Loucy (cell line): ENCODE measurements at regions not wholly inside any gene's neighbourhood (a gene's known extent, or its start where the extent isn't known, plus 50 kb on each side); places are given as distances from the start of the nearest gene placed in this dataset.

Experiments used
- H2AFZ ChIP-seq: fragments of 200-600 bp; sonication (generic); 2 replicates; pipeline ENCODE4 v1.6.0; 2016; ENCODE audit warnings: antibody characterized with exemption, mild to moderate bottlenecking, low read length, moderate library complexity
- H3F3A ChIP-seq: fragments of 200-600 bp; 2 replicates; pipeline ENCODE4 v1.6.0; 2016; ENCODE audit warnings: antibody characterized with exemption, low read depth, mild to moderate bottlenecking
- H3K27me3 ChIP-seq: fragments of 200-600 bp; sonication (generic); 2 replicates; pipeline ENCODE4 v1.6.1; 2014; ENCODE audit warnings: low read length, mild to moderate bottlenecking; ENCODE audit not compliant: insufficient read depth, poor library complexity, severe bottlenecking
- H3K36me3 ChIP-seq: fragments of 200-600 bp; sonication (generic); 2 replicates; pipeline ENCODE4 v1.6.1; 2016; ENCODE audit warnings: low read length; ENCODE audit not compliant: insufficient read depth
- H3K4me1 ChIP-seq: fragments of 200-600 bp; sonication (generic); 2 replicates; pipeline ENCODE4 v1.5.1; 2014; ENCODE audit warnings: low read length, mild to moderate bottlenecking; ENCODE audit not compliant: insufficient read depth, poor library complexity, severe bottlenecking
- H3K4me2 ChIP-seq: fragments of 200-600 bp; sonication (generic); 2 replicates; pipeline ENCODE4 v1.6.0; 2014; ENCODE audit warnings: antibody characterized with exemption, low read length, low read depth, mild to moderate bottlenecking; ENCODE audit not compliant: poor library complexity, severe bottlenecking
- H3K4me3 ChIP-seq: fragments of 200-600 bp; sonication (generic); 2 replicates; pipeline ENCODE4 v1.5.1; 2014; ENCODE audit warnings: low read length, mild to moderate bottlenecking, mixed read lengths; ENCODE audit not compliant: poor library complexity, severe bottlenecking
- H3K79me2 ChIP-seq: fragments of 200-600 bp; sonication (generic); 2 replicates; pipeline ENCODE4 v1.6.1; 2014; ENCODE audit warnings: low read length; ENCODE audit not compliant: insufficient read depth
- H3K9ac ChIP-seq: fragments of 200-600 bp; sonication (generic); 2 replicates; pipeline ENCODE4 v1.6.0; 2014; ENCODE audit warnings: mild to moderate bottlenecking, low read depth, low read length, moderate library complexity; ENCODE audit not compliant: poor library complexity, severe bottlenecking
- H3K9me2 ChIP-seq: fragments of 200-600 bp; sonication (generic); replicated peaks from 2 replicates; pipeline ENCODE4 v1.6.1; 2016; ENCODE audit warnings: low read depth, low read length, mixed read lengths
- H3K9me3 ChIP-seq: fragments of 200-600 bp; sonication (generic); 2 replicates; pipeline ENCODE4 v1.6.1; 2014; ENCODE audit warnings: mild to moderate bottlenecking, antibody characterized with exemption, low read length, low read depth; ENCODE audit not compliant: insufficient read depth
- H4K20me1 ChIP-seq: fragments of 200-600 bp; sonication (generic); 2 replicates; pipeline ENCODE4 v1.6.0; 2014; ENCODE audit warnings: antibody characterized with exemption, low read length, mild to moderate bottlenecking; ENCODE audit not compliant: insufficient read depth, poor library complexity, severe bottlenecking
- CTCF ChIP-seq: fragments of 200-600 bp; sonication (generic); conservative IDR thresholded peaks from 2 replicates; pipeline ENCODE4 v1.5.1; 2014; ENCODE audit warnings: mild to moderate bottlenecking, antibody characterized with exemption, low read length
- EZH2phosphoT487 ChIP-seq: fragments of 200-600 bp; IDR thresholded peaks from 2 replicates; pipeline ENCODE4 v1.6.1; 2018; ENCODE audit warnings: antibody characterized with exemption, mild to moderate bottlenecking, moderate library complexity, borderline replicate concordance

GRCh38 chr2:18124116-18124835, 245.8 kb downstream of the KCNS3 start:
- Histone ChIP-seq H3K79me2 (no peaks in the 10 kb centered on the region), H3K9ac (no peak overlapping the region), H4K20me1 (no peaks in the 10 kb centered on the region), H2AFZ (no peak overlapping the region), H3K4me3 (no peak overlapping the region), H3K9me2 (no peaks in the 10 kb centered on the region), H3K9me3 (no peaks in the 10 kb centered on the region), H3K27me3 (no peaks in the 10 kb centered on the region), H3K4me1 (no peaks in the 10 kb centered on the region), H3F3A (no peaks in the 10 kb centered on the region), H3K4me2 (no peak overlapping the region), H3K36me3 (no peaks in the 10 kb centered on the region)
- TF ChIP-seq CTCF (no peak), EZH2phosphoT487 (no peak)

GRCh38 chr2:18123577-18123976, 245.1 kb downstream of the KCNS3 start:
- Histone ChIP-seq H3K9ac (no peak overlapping the region), H3K4me1 (no peaks in the 10 kb centered on the region), H3K36me3 (no peaks in the 10 kb centered on the region), H4K20me1 (no peaks in the 10 kb centered on the region), H3K79me2 (no peaks in the 10 kb centered on the region), H3F3A (no peaks in the 10 kb centered on the region), H3K4me2 (no peak overlapping the region), H2AFZ (no peak overlapping the region), H3K9me3 (no peaks in the 10 kb centered on the region), H3K9me2 (no peaks in the 10 kb centered on the region), H3K4me3 (no peak overlapping the region), H3K27me3 (no peaks in the 10 kb centered on the region)
- no peak for TF ChIP-seq EZH2phosphoT487
- TF ChIP-seq CTCF = no peak

GRCh38 chr2:18123211-18123570, 244.7 kb downstream of the KCNS3 start:
- H3F3A ChIP-seq = no peaks in the 10 kb centered on the region
- TF ChIP-seq CTCF (no peak), EZH2phosphoT487 (no peak)
- no peak overlapping the region for H3K4me3 ChIP-seq

More at GRCh38 chr2:18123211-18123570, 244.7 kb downstream of the KCNS3 start:
- Histone ChIP-seq H3K4me2 (no peak overlapping the region), H4K20me1 (no peaks in the 10 kb centered on the region), H3K79me2 (no peaks in the 10 kb centered on the region), H3K9ac (no peak overlapping the region), H3K9me2 (no peaks in the 10 kb centered on the region), H3K9me3 (no peaks in the 10 kb centered on the region), H3K4me1 (no peaks in the 10 kb centered on the region), H3K27me3 (no peaks in the 10 kb centered on the region), H3K36me3 (no peaks in the 10 kb centered on the region), H2AFZ (no peak overlapping the region)
